Stimulated activated CD4-positive, alpha-beta T cell treated with anti-CD3 and anti-CD28 coated beads, TNF-alpha, amount 100 ng/mL, for 4 hours (primary cell): ENCODE measurements at regions not wholly inside any gene's neighbourhood (a gene's known extent, or its start where the extent isn't known, plus 50 kb on each side); places are given as distances from the start of the nearest gene placed in this dataset.

Experiments
- DNase-seq, 3 experiments: peaks; one replicate each; pipeline ENCODE4 v3.0.0-alpha.2; 2020; ENCODE audit warnings: low read depth in 3 of 3

GRCh38 chr1:243916160-243916559 is 66.1 kb upstream of the AKT3 start:
- DNase-seq, result no peak

GRCh38 chr1:243912347-243912746 is 62.3 kb upstream of the AKT3 start:
- no peak for DNase-seq

DNA sequence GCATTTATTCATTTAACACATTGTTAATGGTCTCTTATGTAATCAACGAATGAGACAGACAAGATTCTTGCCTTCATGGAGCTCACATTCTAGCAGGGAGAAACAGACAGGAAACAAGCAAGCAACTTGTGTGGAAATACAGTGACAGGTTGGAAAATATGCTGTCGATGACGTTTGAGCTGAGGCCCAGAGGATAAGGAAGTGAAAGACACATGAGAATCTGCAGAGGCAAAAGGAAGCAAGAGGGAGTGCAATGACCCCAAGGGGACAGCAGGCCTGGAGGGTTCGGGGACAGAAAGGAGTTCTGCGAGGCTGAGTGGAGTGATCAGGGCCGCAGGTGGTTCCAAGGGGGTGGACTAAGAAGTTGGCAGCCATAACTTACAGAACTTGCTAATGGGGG is 60.6 kb upstream of the AKT3 start:
- DNase-seq, result no peak

GRCh38 chr1:243903895-243904294 is 53.9 kb upstream of the AKT3 start:
- DNase-seq, result no peak

- DNase-seq, result no peak
These were observed 53.0 kb upstream of the AKT3 start for GRCh38 chr1:243903041-243903440.

- no peak for DNase-seq
These were observed 52.1 kb upstream of the AKT3 start for GRCh38 chr1:243902100-243902499.
